ENCODE measurements at regions not wholly inside any gene's neighbourhood (a gene's known extent, or its start where the extent isn't known, plus 50 kb on each side); places are given as distances from the start of the nearest gene placed in this dataset.

DNA sequence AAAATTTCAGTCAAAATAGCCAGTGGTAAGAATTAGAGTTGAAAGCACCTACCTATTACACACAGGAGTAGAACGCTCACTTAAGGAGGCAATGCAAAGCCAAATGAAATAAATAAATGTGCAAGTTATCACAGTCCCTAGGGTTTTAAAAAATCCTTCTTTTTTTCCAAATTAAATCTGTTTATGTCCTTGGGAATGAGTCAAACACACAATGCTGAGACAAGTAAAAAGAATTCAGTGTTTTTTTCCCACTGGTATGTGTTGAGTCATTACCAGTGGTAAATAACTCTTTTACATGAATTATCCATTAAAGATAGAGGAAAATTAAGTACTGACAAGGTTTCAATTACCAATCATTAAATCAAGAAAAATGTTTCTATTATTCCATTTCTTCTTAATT is 438.6 kb downstream of the TNS3 start:
- DNase-seq = no peak
- peaks cover 6 to 8% of the 10 kb centered on the region in 2 donors for H3K9me3 Mint-ChIP-seq
- no peak for ATAC-seq
- H3K4me3 Mint-ChIP-seq = no peak overlapping the region
- H3K27ac Mint-ChIP-seq = no peak overlapping the region
- no peaks in the 10 kb centered on the region for H3K9me3 ChIP-seq (ENCODE audit: control insufficient read depth, insufficient read depth, low read length)
- WGBS (ENCODE audit: insufficient coverage) = no CpG with 5 or more reads among the region's 1 CpG
- H3K4me1 Mint-ChIP-seq = no peaks in the 10 kb centered on the region
- H3K4me3 ChIP-seq (ENCODE audit: low read length) = no peak overlapping the region
- H3K4me1 ChIP-seq (ENCODE audit: control insufficient read depth, insufficient read depth, low read length) = no peaks in the 10 kb centered on the region
- peaks cover 0 to 4% of the 10 kb centered on the region in 2 donors for H3K27me3 Mint-ChIP-seq (ENCODE audit: low read depth in 2 of 2)
- TF ChIP-seq CTCF (IDR thresholded peaks at IDR 0.05) = no peak
- no peaks in the 10 kb centered on the region for H3K36me3 Mint-ChIP-seq
- no peaks in the 10 kb centered on the region for H3K36me3 ChIP-seq (ENCODE audit: control insufficient read depth, insufficient read depth, low read length)
- no peak overlapping the region for H3K27ac ChIP-seq (ENCODE audit: low read length)
- no peaks in the 10 kb centered on the region for H3K27me3 ChIP-seq (ENCODE audit: control insufficient read depth, insufficient read depth, low read length)
- intact Hi-C loops (cut with micrococcal nuclease) = no loop called here

GRCh38 chr7:47142867-47143175 is 439.1 kb downstream of the TNS3 start:
- no peaks in the 10 kb centered on the region for H3K4me1 Mint-ChIP-seq
- DNase-seq (no peak), ATAC-seq (no peak)
- no peak overlapping the region for H3K27ac ChIP-seq (ENCODE audit: low read length)
- intact Hi-C loops (cut with micrococcal nuclease) = no loop called here
- H3K4me3 Mint-ChIP-seq = no peak overlapping the region
- no peak overlapping the region for H3K27ac Mint-ChIP-seq
- H3K27me3 ChIP-seq (ENCODE audit: control insufficient read depth, insufficient read depth, low read length) = no peaks in the 10 kb centered on the region
- H3K4me3 ChIP-seq (ENCODE audit: low read length) = no peak overlapping the region
- WGBS (ENCODE audit: insufficient coverage) = 75% methylated on average over 1 of the region's 1 CpG
- no peaks in the 10 kb centered on the region for H3K9me3 ChIP-seq (ENCODE audit: control insufficient read depth, insufficient read depth, low read length)
- no peaks in the 10 kb centered on the region for H3K36me3 ChIP-seq (ENCODE audit: control insufficient read depth, insufficient read depth, low read length)
- TF ChIP-seq CTCF (IDR thresholded peaks at IDR 0.05) = no peak
- H3K27me3 Mint-ChIP-seq (ENCODE audit: low read depth in 2 of 2) = peaks cover 0 to 4% of the 10 kb centered on the region in 2 donors
- H3K36me3 Mint-ChIP-seq = no peaks in the 10 kb centered on the region
- H3K4me1 ChIP-seq (ENCODE audit: control insufficient read depth, insufficient read depth, low read length) = no peaks in the 10 kb centered on the region
- H3K9me3 Mint-ChIP-seq = peaks cover 6 to 8% of the 10 kb centered on the region in 2 donors

DNA sequence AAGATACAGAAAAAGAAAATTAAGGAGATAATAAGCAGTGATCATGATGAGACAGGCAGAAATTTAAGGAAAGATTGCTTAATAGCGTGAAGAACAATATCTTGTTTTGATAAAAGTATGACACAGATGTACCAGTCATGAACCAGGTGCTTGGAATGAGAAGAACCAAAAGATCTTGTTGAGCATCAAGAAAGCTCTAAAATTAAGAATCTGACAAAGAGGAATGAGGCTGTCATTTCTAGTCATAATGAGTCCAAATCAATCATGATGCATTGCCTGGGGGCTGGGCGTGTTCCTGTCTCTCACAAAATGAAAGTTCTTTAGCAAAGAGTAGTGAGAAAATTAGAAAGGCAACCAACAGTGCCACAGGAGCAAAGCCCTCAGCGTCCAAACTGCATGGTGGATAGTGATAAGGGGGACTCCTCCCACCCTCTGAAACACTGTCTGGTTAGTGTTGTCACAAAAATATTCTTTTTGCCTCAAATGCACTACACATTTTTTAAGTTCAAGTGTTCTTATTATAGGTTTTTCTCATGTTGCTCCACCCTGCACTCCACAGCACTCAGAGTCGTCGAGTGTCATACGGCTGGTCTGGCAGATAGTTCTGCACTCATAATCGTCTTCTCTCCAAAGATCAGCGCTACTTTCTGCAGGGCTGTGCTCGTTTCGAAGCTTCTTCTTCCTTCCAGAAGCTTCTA is 439.6 kb downstream of the TNS3 start:
- WGBS (ENCODE audit: insufficient coverage) = 86% methylated on average over 9 of the region's 10 CpGs
- intact Hi-C loops (cut with micrococcal nuclease) = no loop called here
- no peak for DNase-seq
- H3K4me3 Mint-ChIP-seq = no peak overlapping the region
- Histone ChIP-seq H3K36me3 (ENCODE audit: control insufficient read depth, insufficient read depth, low read length) (no peaks in the 10 kb centered on the region), H3K4me3 (ENCODE audit: low read length) (no peak overlapping the region), H3K4me1 (ENCODE audit: control insufficient read depth, insufficient read depth, low read length) (no peaks in the 10 kb centered on the region), H3K27me3 (ENCODE audit: control insufficient read depth, insufficient read depth, low read length) (no peaks in the 10 kb centered on the region), H3K9me3 (ENCODE audit: control insufficient read depth, insufficient read depth, low read length) (no peaks in the 10 kb centered on the region), H3K27ac (ENCODE audit: low read length) (no peak overlapping the region)
- TF ChIP-seq CTCF (IDR thresholded peaks at IDR 0.05) = no peak
- H3K27me3 Mint-ChIP-seq (ENCODE audit: low read depth in 2 of 2) = peaks cover 0 to 4% of the 10 kb centered on the region in 2 donors
- H3K4me1 Mint-ChIP-seq = no peaks in the 10 kb centered on the region
- peaks cover 6 to 8% of the 10 kb centered on the region in 2 donors for H3K9me3 Mint-ChIP-seq
- no peaks in the 10 kb centered on the region for H3K36me3 Mint-ChIP-seq
- no peak for ATAC-seq
- no peak overlapping the region for H3K27ac Mint-ChIP-seq

- TF ChIP-seq CTCF (IDR thresholded peaks at IDR 0.05) = no peak
- Mint-ChIP-seq H3K9me3 (peaks cover 1 to 8% of the 10 kb centered on the region in 2 donors), H3K36me3 (no peaks in the 10 kb centered on the region), H3K27me3 (ENCODE audit: low read depth in 2 of 2) (no peaks in the 10 kb centered on the region), H3K4me1 (no peaks in the 10 kb centered on the region), H3K27ac (no peak overlapping the region), H3K4me3 (no peak overlapping the region)
- Histone ChIP-seq H3K4me3 (ENCODE audit: low read length) (no peak overlapping the region), H3K27me3 (ENCODE audit: control insufficient read depth, insufficient read depth, low read length) (no peaks in the 10 kb centered on the region), H3K9me3 (ENCODE audit: control insufficient read depth, insufficient read depth, low read length) (no peaks in the 10 kb centered on the region), H3K27ac (ENCODE audit: low read length) (no peak overlapping the region), H3K36me3 (ENCODE audit: control insufficient read depth, insufficient read depth, low read length) (no peaks in the 10 kb centered on the region), H3K4me1 (ENCODE audit: control insufficient read depth, insufficient read depth, low read length) (no peaks in the 10 kb centered on the region)
- no peak for ATAC-seq
- DNase-seq = no peak
- WGBS (ENCODE audit: insufficient coverage) = 83% methylated on average over 1 of the region's 1 CpG
- intact Hi-C loops (cut with micrococcal nuclease) = no loop called here
Measured at GRCh38 chr7:47132471-47132870, 449.4 kb downstream of the TNS3 start.

Data from natural killer cell (primary cell).